HCT116 (cell line): ENCODE measurements at regions not wholly inside any gene's neighbourhood (a gene's known extent, or its start where the extent isn't known, plus 50 kb on each side); places are given as distances from the start of the nearest gene placed in this dataset.

Experiments
- ATAC-seq: fragments of 200-7000 bp; cut with Tn5 transposase; 2 replicates; pipeline ENCODE4 v1.9.1; 2020; ENCODE audit warnings: mild to moderate bottlenecking, moderate library complexity
- BruUV-seq: library from RNA; stranded (reverse); fragments of 400-500 nt; replicated peaks from 2 replicates; lab custom pipeline; 2021; lab: Mats Ljungman, UMichigan
- CTCF ChIA-PET: fragments of 300-600 bp; sonication (Branson Sonifier 250); formaldehyde crosslinking; loops from one replicate; lab custom pipeline; 2021; ENCODE audit warnings: antibody characterized with exemption; lab: Charles Lee
- POLR2A ChIA-PET: fragments of 300-600, 350-600 bp; sonication (Branson Sonifier 250); formaldehyde crosslinking; loops from one replicate; lab custom pipeline; 2021; ENCODE audit warnings: antibody characterized with exemption; lab: Charles Lee
- RAD21 ChIA-PET, 2 experiments: fragments of 300-600 bp; sonication (Branson Sonifier 250); formaldehyde crosslinking; loops; one replicate each; lab custom pipeline; 2023; ENCODE audit warnings: low total read pairs in 2 of 2; ENCODE audit not compliant: uncharacterized antibody in 2 of 2, unreplicated experiment in 2 of 2, low non-redundant PET in 1 of 2; lab: Charles Lee
- DNase-seq: peaks from one replicate; pipeline ENCODE4 v3.0.0-alpha.2; 2010; ENCODE audit warnings: low read depth, low spot score
- H2AFZ ChIP-seq: fragments of 200-600 bp; shearing (Covaris generic), sonication (generic); 2 replicates; pipeline ENCODE4 v1.6.1; 2017; ENCODE audit warnings: low read depth, mixed run types, mixed read lengths, antibody characterized with exemption, low read length; ENCODE audit not compliant: poor library complexity, severe bottlenecking
- H3K27ac ChIP-seq: 2 replicates; pipeline ENCODE4 v1.5.1; 2012; ENCODE audit warnings: low read depth, low read length
- H3K27me3 ChIP-seq: fragments of 200-600 bp; sonication (generic); 2 replicates; pipeline ENCODE4 v1.6.1; 2016; ENCODE audit warnings: mixed run types, low read length, mixed read lengths; ENCODE audit not compliant: insufficient read depth
- H3K36me3 ChIP-seq, 2 experiments: fragments of 200-500 bp in 1 of 2; fragments of 200-600 bp in 1 of 2; sonication (Bioruptor generic) in 1 of 2; sonication (generic) in 1 of 2; 2 replicates each; pipeline versions ENCODE4 v1.5.1 to v1.6.1; 2014 to 2016; ENCODE audit warnings: low read length in 2 of 2, inconsistent platforms in 1 of 2, mixed read lengths in 1 of 2, mixed run types in 1 of 2; ENCODE audit not compliant: insufficient read depth in 2 of 2, control insufficient read depth in 1 of 2
- H3K4me1 ChIP-seq, 2 experiments: fragments of 200-600 bp in 1 of 2; sonication (generic) in 1 of 2; 2 replicates each; pipeline versions ENCODE4 v1.5.1 to v1.6.1; 2012 to 2017; ENCODE audit warnings: low read length in 2 of 2, inconsistent platforms in 1 of 2, mild to moderate bottlenecking in 1 of 2, mixed read lengths in 1 of 2, mixed run types in 1 of 2, moderate library complexity in 1 of 2; ENCODE audit not compliant: insufficient read depth in 2 of 2, control insufficient read depth in 1 of 2
- H3K4me2 ChIP-seq: fragments of 200-600 bp; sonication (generic); 2 replicates; pipeline ENCODE4 v1.6.1; 2017; ENCODE audit warnings: mixed run types, low read length, mixed read lengths
- H3K4me3 ChIP-seq, 2 experiments: fragments of 200-600 bp in 1 of 2; sonication (generic) in 1 of 2; replicated peaks in 1 of 2; 2 replicates each; pipeline ENCODE4 v1.5.1; 2011 to 2016; ENCODE audit warnings: low read length in 2 of 2, control low read depth in 1 of 2, low read depth in 1 of 2, mild to moderate bottlenecking in 1 of 2, mixed read lengths in 1 of 2, mixed run types in 1 of 2
- H3K79me2 ChIP-seq: fragments of 200-600 bp; sonication (generic); 2 replicates; pipeline ENCODE4 v1.6.1; 2017; ENCODE audit warnings: mild to moderate bottlenecking, mixed run types, low read length, moderate library complexity, mixed read lengths; ENCODE audit not compliant: insufficient read depth
- H3K9ac ChIP-seq: fragments of 200-600 bp; sonication (generic); 2 replicates; pipeline ENCODE4 v1.6.1; 2016; ENCODE audit warnings: low read length, mixed read lengths
- H3K9me2 ChIP-seq: fragments of 200-600 bp; sonication (generic), shearing (Covaris generic); 2 replicates; pipeline ENCODE4 v1.6.1; 2017; ENCODE audit warnings: mixed run types, mild to moderate bottlenecking, moderate library complexity; ENCODE audit not compliant: insufficient read depth
- H3K9me3 ChIP-seq, 2 experiments: fragments of 200-500 bp in 1 of 2; fragments of 200-600 bp in 1 of 2; sonication (Bioruptor generic) in 1 of 2; sonication (generic) in 1 of 2; 2 replicates each; pipeline ENCODE4 v1.6.1; 2014 to 2017; ENCODE audit warnings: low read length in 2 of 2, mixed read lengths in 2 of 2, inconsistent platforms in 1 of 2, low read depth in 1 of 2, mild to moderate bottlenecking in 1 of 2, mixed run types in 1 of 2, moderate library complexity in 1 of 2; ENCODE audit not compliant: control insufficient read depth in 1 of 2, insufficient read depth in 1 of 2
- H4K20me1 ChIP-seq: fragments of 200-600 bp; sonication (generic), shearing (Covaris generic); 2 replicates; pipeline ENCODE4 v1.6.1; 2017; ENCODE audit warnings: mixed run types, mild to moderate bottlenecking, moderate library complexity; ENCODE audit not compliant: insufficient read depth
- ATF3 ChIP-seq: IDR thresholded peaks from 2 replicates; pipeline ENCODE4 v1.6.1; 2012
- CBX3 ChIP-seq: IDR thresholded peaks from 2 replicates; pipeline ENCODE4 v1.6.1; 2012; ENCODE audit warnings: low read depth
- POLR2A ChIP-seq: IDR thresholded peaks from 2 replicates; pipeline ENCODE4 v1.7.0; 2011; ENCODE audit warnings: borderline replicate concordance; ENCODE audit not compliant: insufficient read depth, insufficient read length; ENCODE audit errors: extremely low read depth
- POLR2AphosphoS5 ChIP-seq: IDR thresholded peaks from 2 replicates; pipeline ENCODE4 v1.6.1; 2011; ENCODE audit warnings: mild to moderate bottlenecking, low read depth, low read length, moderate library complexity
- REST ChIP-seq: IDR thresholded peaks from 2 replicates; pipeline ENCODE4 v1.6.1; 2012; ENCODE audit warnings: low read depth
- SRF ChIP-seq: IDR thresholded peaks from 2 replicates; pipeline ENCODE4 v1.6.1; 2012; ENCODE audit warnings: low read depth
- ZBTB33 ChIP-seq: IDR thresholded peaks from 2 replicates; pipeline ENCODE4 v1.6.1; 2011; ENCODE audit warnings: mild to moderate bottlenecking, low read length, moderate library complexity; ENCODE audit not compliant: insufficient replicate concordance; ENCODE audit errors: extremely low read depth
- ZNF274 ChIP-seq: fragments of 200-500 bp; sonication (Bioruptor generic); IDR thresholded peaks from 2 replicates; pipeline ENCODE4 v1.6.1; 2014; ENCODE audit warnings: mild to moderate bottlenecking, low read depth, low read length, inconsistent platforms
- intact Hi-C: fragments of 100-400 bp; cut with micrococcal nuclease; formaldehyde crosslinking; loops from 2 replicates; pipeline ENCODE4 v1.10.0; 2022

- intact Hi-C loops, result no loop called here
- H3K36me3 ChIP-seq, result no peaks in the 10 kb centered on the region
- ChIA-PET POLR2A (no interaction called here), CTCF (no interaction called here)
- no TSS peak for BruUV-seq
- H2AFZ ChIP-seq, result no peak overlapping the region
- H3K4me3 ChIP-seq, result no peak overlapping the region
- H3K9me2 ChIP-seq, result no peaks in the 10 kb centered on the region
- ATAC-seq, result no peak
- no peak for DNase-seq
- no peaks in the 10 kb centered on the region for H3K4me1 ChIP-seq
- no peak overlapping the region for H3K4me2 ChIP-seq
- TF ChIP-seq POLR2AphosphoS5, result no peak
- TF ChIP-seq POLR2A, result no peak
- no peak for TF ChIP-seq ATF3
- no peak for TF ChIP-seq ZBTB33
- no peak for TF ChIP-seq ZNF274
- TF ChIP-seq SRF, result no peak
- TF ChIP-seq CBX3, result no peak
- no peak for TF ChIP-seq REST
- TF ChIP-seq, all 23 proteins: peak for 0
- no peak overlapping the region for H3K27ac ChIP-seq
- RAD21 ChIA-PET, result no interaction called here
- H3K79me2 ChIP-seq, result no peaks in the 10 kb centered on the region
- H4K20me1 ChIP-seq, result no peaks in the 10 kb centered on the region
- no peak overlapping the region for H3K9ac ChIP-seq
- H3K9me3 ChIP-seq, result peaks cover 0 to 20% of the 10 kb centered on the region in 2 experiments; a peak in 1 of 4 replicates
- no peaks in the 10 kb centered on the region for H3K27me3 ChIP-seq
These were observed 989.1 kb downstream of the FAM181B start for GRCh38 chr11:81744336-81745116.
